Stimulated activated naive CD8-positive, alpha-beta T cell treated with anti-CD3 and anti-CD28 coated beads, Interleukin-15, Interleukin-2, amounts not matched to agents 100 ng/mL and 50 ng/mL, for 24 hours (primary cell): ENCODE measurements at regions not wholly inside any gene's neighbourhood (a gene's known extent, or its start where the extent isn't known, plus 50 kb on each side); places are given as distances from the start of the nearest gene placed in this dataset.
"Not testable (repeated sequence)": the region's sequence is repeated elsewhere in the genome, so short reads cannot be mapped to it uniquely, and the experiment has no call there.

Experiments used
- H3K27ac Mint-ChIP-seq: one replicate; pipeline ENCODE4 v1.8.0; 2021; ENCODE audit warnings: mild to moderate bottlenecking, mixed read lengths
- H3K27me3 Mint-ChIP-seq: one replicate; pipeline ENCODE4 v1.8.0; 2021; ENCODE audit warnings: mixed read lengths
- H3K36me3 Mint-ChIP-seq: one replicate; pipeline ENCODE4 v1.8.0; 2021; ENCODE audit warnings: low read depth, mixed read lengths
- H3K4me1 Mint-ChIP-seq: one replicate; pipeline ENCODE4 v1.8.0; 2021; ENCODE audit warnings: low read depth, mixed read lengths
- H3K4me3 Mint-ChIP-seq: one replicate; pipeline ENCODE4 v1.8.0; 2021; ENCODE audit warnings: mild to moderate bottlenecking, mixed read lengths
- H3K9me3 Mint-ChIP-seq: one replicate; pipeline ENCODE4 v1.8.0; 2021; ENCODE audit warnings: mixed read lengths

- H3K27ac Mint-ChIP-seq, result no peak overlapping the region
- H3K27me3 Mint-ChIP-seq, result no peaks in the 10 kb centered on the region
- no peak overlapping the region for H3K4me3 Mint-ChIP-seq
- no peaks in the 10 kb centered on the region for H3K4me1 Mint-ChIP-seq
- peaks cover 6% of the 10 kb centered on the region for H3K9me3 Mint-ChIP-seq
- no peaks in the 10 kb centered on the region for H3K36me3 Mint-ChIP-seq
Measured at GRCh38 chr13:90321281-90321931, 1026.1 kb upstream of the MIR17HG start.

- H3K27me3 Mint-ChIP-seq, result no peaks in the 10 kb centered on the region
- no peak overlapping the region for H3K27ac Mint-ChIP-seq
- no peak overlapping the region for H3K4me3 Mint-ChIP-seq
- no peaks in the 10 kb centered on the region for H3K36me3 Mint-ChIP-seq
- no peaks in the 10 kb centered on the region for H3K9me3 Mint-ChIP-seq
- H3K4me1 Mint-ChIP-seq, result no peaks in the 10 kb centered on the region
Measured at GRCh38 chr13:90329641-90330040, 1017.8 kb upstream of the MIR17HG start.

DNA sequence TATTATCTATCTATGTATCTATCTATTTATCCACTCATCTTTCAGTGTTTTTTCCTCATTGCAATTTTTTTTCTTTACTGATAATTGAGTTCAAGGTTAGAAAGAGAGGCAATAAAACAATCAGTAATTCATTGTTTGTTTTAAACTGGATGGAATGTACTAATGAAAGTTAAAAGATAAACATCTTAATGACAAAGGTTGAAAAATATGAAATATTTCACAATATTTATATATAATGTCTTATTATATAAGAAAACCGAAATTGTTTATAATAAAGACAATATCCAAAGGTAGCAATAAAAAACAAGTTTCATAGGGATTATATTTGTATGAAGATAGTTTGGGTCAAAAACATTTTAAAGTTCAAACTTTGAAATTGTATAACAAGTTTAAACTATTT lies 1015.5 kb upstream of the MIR17HG start:
- Mint-ChIP-seq H3K4me3 (no peak overlapping the region), H3K4me1 (no peaks in the 10 kb centered on the region), H3K36me3 (no peaks in the 10 kb centered on the region), H3K27ac (no peak overlapping the region), H3K9me3 (peaks cover 7% of the 10 kb centered on the region), H3K27me3 (no peaks in the 10 kb centered on the region)

- H3K27ac Mint-ChIP-seq, result no peak overlapping the region
- no peaks in the 10 kb centered on the region for H3K36me3 Mint-ChIP-seq
- peaks cover 20% of the 10 kb centered on the region for H3K9me3 Mint-ChIP-seq
- no peaks in the 10 kb centered on the region for H3K4me1 Mint-ChIP-seq
- H3K4me3 Mint-ChIP-seq, result no peak overlapping the region
- H3K27me3 Mint-ChIP-seq, result no peaks in the 10 kb centered on the region
Measured at GRCh38 chr13:90336507-90336906, 1011.0 kb upstream of the MIR17HG start.

DNA sequence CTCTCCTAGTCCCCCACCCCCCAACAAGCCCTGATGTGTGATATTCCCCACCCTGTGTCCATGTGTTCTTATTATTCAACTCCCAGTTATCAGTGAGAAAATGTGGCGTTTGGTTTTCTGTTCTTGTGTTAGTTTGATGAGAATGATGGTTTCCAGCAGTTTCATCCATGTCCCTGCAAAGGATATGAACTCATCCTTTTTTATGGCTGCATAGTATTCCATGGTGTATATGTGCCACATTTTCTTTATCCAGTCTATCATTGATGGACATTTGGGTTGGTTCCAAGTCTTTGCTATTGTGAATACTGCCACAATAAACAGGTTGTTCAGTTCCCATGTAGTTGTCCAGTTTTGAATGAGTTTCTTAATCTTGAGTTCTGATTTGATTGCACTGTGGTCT lies 1006.1 kb upstream of the MIR17HG start:
- H3K27me3 Mint-ChIP-seq, H3K4me1 Mint-ChIP-seq, H3K4me3 Mint-ChIP-seq, H3K36me3 Mint-ChIP-seq, H3K27ac Mint-ChIP-seq: not testable (repeated sequence)
- H3K9me3 Mint-ChIP-seq, result peaks cover 24% of the 10 kb centered on the region

DNA sequence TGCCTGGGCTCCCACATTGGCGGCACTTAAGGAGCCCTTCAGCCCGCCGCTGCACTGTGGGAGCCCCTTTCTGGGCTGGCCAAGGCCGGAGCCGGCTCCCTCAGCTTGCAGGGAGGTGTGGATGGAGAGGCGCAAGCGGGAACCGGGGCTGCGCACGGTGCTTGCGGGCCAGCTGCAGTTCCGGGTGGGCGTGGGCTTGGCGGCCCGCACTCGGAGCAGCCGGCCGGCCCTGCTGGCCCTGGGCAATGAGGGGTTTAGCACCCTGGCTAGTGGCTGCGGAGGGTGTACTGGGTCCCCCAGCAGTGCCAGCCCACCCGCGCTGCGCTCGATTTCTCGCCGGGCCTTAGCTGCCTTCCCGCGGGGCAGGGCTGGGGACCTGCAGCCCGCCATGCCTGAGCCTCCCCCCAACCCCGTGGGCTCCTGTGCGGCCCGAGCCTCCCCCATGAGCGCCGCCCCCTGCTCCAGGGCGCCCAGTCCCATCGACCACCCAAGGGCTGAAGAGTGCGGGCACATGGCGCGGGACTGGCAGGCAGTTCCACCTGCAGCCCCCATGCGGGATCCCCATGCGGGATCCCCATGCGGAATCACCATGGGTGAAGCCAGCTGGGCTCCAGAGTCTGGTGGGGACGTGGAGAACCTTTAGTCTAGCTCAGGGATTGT lies 998.9 kb upstream of the MIR17HG start:
- peaks cover 11% of the 10 kb centered on the region for H3K9me3 Mint-ChIP-seq
- not testable (repeated sequence) for H3K27me3 Mint-ChIP-seq, H3K4me1 Mint-ChIP-seq, H3K4me3 Mint-ChIP-seq, H3K36me3 Mint-ChIP-seq, H3K27ac Mint-ChIP-seq

DNA sequence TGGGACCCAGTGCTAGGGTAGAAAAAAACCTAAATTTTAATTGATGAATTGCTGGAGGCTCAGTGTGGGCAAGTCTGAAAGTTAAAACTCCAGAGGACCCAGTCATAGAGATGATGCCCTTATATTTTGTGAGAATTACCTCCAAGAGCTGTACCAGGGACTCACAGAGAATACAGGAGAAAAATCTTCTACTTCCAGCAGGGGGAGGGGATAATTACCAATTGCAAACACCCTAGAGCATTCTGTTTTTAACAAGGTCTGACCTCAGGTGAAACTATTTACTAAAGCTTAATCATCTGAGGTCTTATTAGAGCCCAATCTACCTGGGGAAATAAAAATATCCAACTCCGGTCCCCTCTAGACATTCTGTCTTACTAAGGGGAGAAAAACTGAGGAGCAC lies 994.7 kb upstream of the MIR17HG start:
- H3K27me3 Mint-ChIP-seq, result no peaks in the 10 kb centered on the region
- peaks cover 11% of the 10 kb centered on the region for H3K9me3 Mint-ChIP-seq
- H3K4me1 Mint-ChIP-seq, result no peaks in the 10 kb centered on the region
- no peaks in the 10 kb centered on the region for H3K36me3 Mint-ChIP-seq
- no peak overlapping the region for H3K4me3 Mint-ChIP-seq
- H3K27ac Mint-ChIP-seq, result no peak overlapping the region

GRCh38 chr13:90355162-90355751 lies 992.2 kb upstream of the MIR17HG start:
- peaks cover 10% of the 10 kb centered on the region for H3K9me3 Mint-ChIP-seq
- H3K4me1 Mint-ChIP-seq, result no peaks in the 10 kb centered on the region
- H3K27me3 Mint-ChIP-seq, result no peaks in the 10 kb centered on the region
- no peaks in the 10 kb centered on the region for H3K36me3 Mint-ChIP-seq
- H3K27ac Mint-ChIP-seq, result no peak overlapping the region
- no peak overlapping the region for H3K4me3 Mint-ChIP-seq

- Mint-ChIP-seq H3K27me3 (no peaks in the 10 kb centered on the region), H3K36me3 (no peaks in the 10 kb centered on the region), H3K9me3 (peaks cover 15% of the 10 kb centered on the region), H3K4me3 (no peak overlapping the region), H3K4me1 (no peaks in the 10 kb centered on the region), H3K27ac (no peak overlapping the region)
Measured at GRCh38 chr13:90360785-90361184, 986.7 kb upstream of the MIR17HG start.

- Mint-ChIP-seq H3K27ac (no peak overlapping the region), H3K4me3 (no peak overlapping the region), H3K4me1 (no peaks in the 10 kb centered on the region), H3K9me3 (peaks cover 15% of the 10 kb centered on the region), H3K36me3 (no peaks in the 10 kb centered on the region), H3K27me3 (no peaks in the 10 kb centered on the region)
Measured at GRCh38 chr13:90362707-90363106, 984.8 kb upstream of the MIR17HG start.

GRCh38 chr13:90365130-90365529 lies 982.4 kb upstream of the MIR17HG start:
- H3K4me3 Mint-ChIP-seq, result no peak overlapping the region
- no peaks in the 10 kb centered on the region for H3K27me3 Mint-ChIP-seq
- no peaks in the 10 kb centered on the region for H3K4me1 Mint-ChIP-seq
- H3K27ac Mint-ChIP-seq, result no peak overlapping the region
- no peaks in the 10 kb centered on the region for H3K36me3 Mint-ChIP-seq
- peaks cover 16% of the 10 kb centered on the region for H3K9me3 Mint-ChIP-seq

DNA sequence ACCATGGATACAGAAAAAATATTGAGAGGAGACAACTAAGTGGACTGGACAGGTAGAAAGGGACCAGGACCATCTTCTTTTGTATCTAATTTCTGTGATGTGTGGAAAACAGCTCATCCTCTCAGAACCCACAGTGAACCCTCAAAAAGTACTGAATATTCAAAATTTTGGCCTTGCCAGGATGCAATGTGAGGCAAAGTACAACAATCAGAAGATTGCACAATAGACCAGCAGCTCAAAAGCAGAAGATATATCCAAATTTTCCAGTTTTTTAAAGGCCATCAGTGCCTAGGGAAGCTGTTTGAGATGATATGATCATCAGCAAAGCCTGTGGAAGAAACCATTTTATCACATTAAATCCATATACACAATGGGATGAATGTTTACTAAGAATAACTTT lies 973.3 kb upstream of the MIR17HG start:
- Mint-ChIP-seq H3K36me3 (no peaks in the 10 kb centered on the region), H3K4me1 (no peaks in the 10 kb centered on the region), H3K27ac (no peak overlapping the region), H3K9me3 (peaks cover 11% of the 10 kb centered on the region), H3K27me3 (no peaks in the 10 kb centered on the region), H3K4me3 (no peak overlapping the region)

DNA sequence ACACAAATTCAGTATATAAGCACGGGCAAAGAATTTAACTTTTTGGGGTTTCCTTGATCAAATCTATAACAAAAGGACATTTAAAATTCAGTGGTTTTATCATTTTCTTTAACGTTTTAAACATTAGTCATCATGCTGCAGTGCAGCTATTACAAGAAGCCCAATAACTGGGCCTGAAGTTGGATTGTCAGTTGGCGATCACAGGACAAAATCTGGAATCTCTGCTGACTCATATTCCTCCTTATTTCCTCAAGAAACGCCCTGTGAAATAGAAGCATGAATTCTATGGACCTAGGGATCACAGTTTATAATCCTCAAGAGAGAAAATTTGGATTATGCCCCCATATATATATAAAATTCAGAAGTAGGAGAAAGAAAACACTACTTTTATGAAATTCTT lies 971.6 kb upstream of the MIR17HG start:
- Mint-ChIP-seq H3K27ac (no peak overlapping the region), H3K4me3 (no peak overlapping the region), H3K27me3 (no peaks in the 10 kb centered on the region), H3K9me3 (peaks cover 6% of the 10 kb centered on the region), H3K4me1 (no peaks in the 10 kb centered on the region), H3K36me3 (no peaks in the 10 kb centered on the region)

DNA sequence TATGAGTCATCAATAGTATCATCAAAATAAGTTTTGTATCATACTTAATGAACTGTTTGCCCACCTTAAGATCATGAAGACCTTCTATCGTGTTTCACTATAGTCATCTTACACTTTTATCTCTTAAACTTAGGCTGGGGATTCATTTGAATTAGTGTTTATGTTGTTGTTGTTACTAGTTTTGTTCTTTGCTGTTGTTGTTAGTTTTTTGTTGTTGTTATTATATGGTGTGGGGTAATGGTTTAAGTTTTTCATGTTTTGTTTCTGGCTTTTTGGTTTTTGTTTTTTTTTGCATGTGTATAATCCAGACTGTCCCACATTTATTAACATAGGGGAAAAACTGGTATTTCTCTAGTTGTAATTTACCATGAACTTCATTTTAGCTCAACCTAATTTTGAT lies 965.1 kb upstream of the MIR17HG start:
- Mint-ChIP-seq H3K4me1 (no peaks in the 10 kb centered on the region), H3K4me3 (no peak overlapping the region), H3K9me3 (peaks cover 10% of the 10 kb centered on the region), H3K27me3 (no peaks in the 10 kb centered on the region), H3K36me3 (no peaks in the 10 kb centered on the region), H3K27ac (no peak overlapping the region)

- peaks cover 16% of the 10 kb centered on the region for H3K9me3 Mint-ChIP-seq
- no peaks in the 10 kb centered on the region for H3K27me3 Mint-ChIP-seq
- no peaks in the 10 kb centered on the region for H3K36me3 Mint-ChIP-seq
- no peak overlapping the region for H3K4me3 Mint-ChIP-seq
- no peaks in the 10 kb centered on the region for H3K4me1 Mint-ChIP-seq
- H3K27ac Mint-ChIP-seq, result no peak overlapping the region
Measured at GRCh38 chr13:90385781-90386489, 961.6 kb upstream of the MIR17HG start.
